Naive B cell (primary cell): ENCODE measurements at regions not wholly inside any gene's neighbourhood (a gene's known extent, or its start where the extent isn't known, plus 50 kb on each side); places are given as distances from the start of the nearest gene placed in this dataset.

Experiments
- ATAC-seq, 2 donors: fragments of 150-1000 bp; cut with Tn5 transposase; 2 replicates each; pipeline ENCODE4 v1.10.0; 2021; ENCODE audit warnings: low read depth in 2 of 2, mild to moderate bottlenecking in 2 of 2, moderate library complexity in 2 of 2
- DNase-seq: peaks from one replicate; pipeline ENCODE4 v3.0.0; 2022
- H3K27ac Mint-ChIP-seq, 6 donors: one replicate each; pipeline ENCODE4 v1.8.0; 2020 to 2022; ENCODE audit warnings: mild to moderate bottlenecking in 6 of 6, mixed read lengths in 6 of 6, moderate library complexity in 5 of 6, inconsistent platforms in 2 of 6
- H3K27me3 Mint-ChIP-seq, 3 donors: one replicate each; pipeline ENCODE4 v1.8.0; 2021 to 2022; ENCODE audit warnings: mixed read lengths in 3 of 3, mild to moderate bottlenecking in 1 of 3
- H3K36me3 Mint-ChIP-seq, 2 donors: one replicate each; pipeline ENCODE4 v1.8.0; 2020 to 2022; ENCODE audit warnings: mixed read lengths in 2 of 2, inconsistent platforms in 1 of 2, mild to moderate bottlenecking in 1 of 2
- H3K4me1 Mint-ChIP-seq, 3 donors: one replicate each; pipeline ENCODE4 v1.8.0; 2020 to 2022; ENCODE audit warnings: mixed read lengths in 3 of 3, inconsistent platforms in 1 of 3, mild to moderate bottlenecking in 1 of 3, moderate library complexity in 1 of 3
- H3K4me3 Mint-ChIP-seq, 8 donors: one replicate each; pipeline ENCODE4 v1.8.0; 2020 to 2022; ENCODE audit warnings: mild to moderate bottlenecking in 8 of 8, mixed read lengths in 8 of 8, moderate library complexity in 8 of 8, inconsistent platforms in 2 of 8
- H3K9me3 Mint-ChIP-seq, 7 donors: one replicate each; pipeline ENCODE4 v1.8.0; 2020 to 2022; ENCODE audit warnings: mixed read lengths in 7 of 7, mild to moderate bottlenecking in 5 of 7, inconsistent platforms in 2 of 7, moderate library complexity in 1 of 7

GRCh38 chr14:76974365-76974764, 54.1 kb downstream of the IRF2BPL start:
- Mint-ChIP-seq H3K4me3 (no peak overlapping the region), H3K4me1 (peaks cover 8 to 24% (median 20%) of the 10 kb centered on the region in 3 donors), H3K27me3 (no peaks in the 10 kb centered on the region), H3K27ac (peak overlapping the region in 5 of 6 donors; percentile 73 to 96 (median 88)), H3K9me3 (no peaks in the 10 kb centered on the region), H3K36me3 (no peaks in the 10 kb centered on the region)
- no peak for DNase-seq
- ATAC-seq, result no peak

GRCh38 chr14:76971549-76971948, 57.0 kb downstream of the IRF2BPL start:
- H3K36me3 Mint-ChIP-seq, result no peaks in the 10 kb centered on the region
- no peak overlapping the region for H3K4me3 Mint-ChIP-seq
- DNase-seq, result no peak
- H3K9me3 Mint-ChIP-seq, result no peaks in the 10 kb centered on the region
- no peak overlapping the region for H3K27ac Mint-ChIP-seq
- no peak for ATAC-seq
- H3K4me1 Mint-ChIP-seq, result peaks cover 3 to 20% (median 5%) of the 10 kb centered on the region in 3 donors
- no peaks in the 10 kb centered on the region for H3K27me3 Mint-ChIP-seq

GRCh38 chr14:76968621-76969063, 59.9 kb downstream of the IRF2BPL start:
- H3K27me3 Mint-ChIP-seq, result no peaks in the 10 kb centered on the region
- no peak overlapping the region for H3K27ac Mint-ChIP-seq
- no peak for DNase-seq
- no peak for ATAC-seq
- H3K36me3 Mint-ChIP-seq, result no peaks in the 10 kb centered on the region
- H3K4me1 Mint-ChIP-seq, result peaks cover 18 to 37% (median 21%) of the 10 kb centered on the region in 3 donors
- no peak overlapping the region for H3K4me3 Mint-ChIP-seq
- H3K9me3 Mint-ChIP-seq, result no peaks in the 10 kb centered on the region

GRCh38 chr14:76967788-76968187, 60.7 kb downstream of the IRF2BPL start:
- DNase-seq, result no peak
- ATAC-seq, result no peak
- peaks cover 25 to 45% (median 30%) of the 10 kb centered on the region in 3 donors for H3K4me1 Mint-ChIP-seq
- no peaks in the 10 kb centered on the region for H3K27me3 Mint-ChIP-seq
- H3K9me3 Mint-ChIP-seq, result no peaks in the 10 kb centered on the region
- peak overlapping the region in 1 of 6 donors; percentile 82 for H3K27ac Mint-ChIP-seq
- H3K4me3 Mint-ChIP-seq, result no peak overlapping the region
- no peaks in the 10 kb centered on the region for H3K36me3 Mint-ChIP-seq

- Mint-ChIP-seq H3K27me3 (no peaks in the 10 kb centered on the region), H3K9me3 (no peaks in the 10 kb centered on the region), H3K36me3 (no peaks in the 10 kb centered on the region), H3K27ac (peak overlapping the region; percentile 50 to 94 (median 80)), H3K4me3 (peak overlapping the region in 1 of 8 donors; percentile 60), H3K4me1 (peaks cover 38 to 70% (median 56%) of the 10 kb centered on the region in 3 donors)
- ATAC-seq (no peak), DNase-seq (no peak)
Measured at GRCh38 chr14:76965232-76965631, 63.3 kb downstream of the IRF2BPL start.

GRCh38 chr14:76964695-76965094, 63.8 kb downstream of the IRF2BPL start:
- no peaks in the 10 kb centered on the region for H3K27me3 Mint-ChIP-seq
- H3K27ac Mint-ChIP-seq, result peak overlapping the region in 5 of 6 donors; percentile 57 to 99 (median 86)
- no peak for DNase-seq
- ATAC-seq, result no peak
- H3K9me3 Mint-ChIP-seq, result no peaks in the 10 kb centered on the region
- no peaks in the 10 kb centered on the region for H3K36me3 Mint-ChIP-seq
- peak overlapping the region in 1 of 8 donors; percentile 6 for H3K4me3 Mint-ChIP-seq
- H3K4me1 Mint-ChIP-seq, result peaks cover 41 to 74% (median 59%) of the 10 kb centered on the region in 3 donors

- H3K4me1 Mint-ChIP-seq, result peaks cover 46 to 69% (median 68%) of the 10 kb centered on the region in 3 donors
- H3K4me3 Mint-ChIP-seq, result peak overlapping the region in 4 of 8 donors; percentile 13 to 92 (median 70)
- DNase-seq (no peak), ATAC-seq (no peak)
- peak overlapping the region; percentile 77 to 100 (median 99) for H3K27ac Mint-ChIP-seq
- no peaks in the 10 kb centered on the region for H3K27me3 Mint-ChIP-seq
- H3K36me3 Mint-ChIP-seq, result no peaks in the 10 kb centered on the region
- no peaks in the 10 kb centered on the region for H3K9me3 Mint-ChIP-seq
Measured at GRCh38 chr14:76963372-76963771, 65.1 kb downstream of the IRF2BPL start.

- no peaks in the 10 kb centered on the region for H3K9me3 Mint-ChIP-seq
- H3K4me1 Mint-ChIP-seq, result peaks cover 52 to 78% (median 69%) of the 10 kb centered on the region in 3 donors
- no peak for DNase-seq
Measured at GRCh38 chr14:76962303-76962660, 66.2 kb downstream of the IRF2BPL start.

GRCh38 chr14:76961631-76962302, 66.7 kb downstream of the IRF2BPL start:
- peak; percentile 99 for DNase-seq
- peak overlapping the region; percentile 62 to 93 (median 89) for H3K4me3 Mint-ChIP-seq

More at GRCh38 chr14:76962303-76962660, 66.2 kb downstream of the IRF2BPL start:
- peak overlapping the region; percentile 99 to 100 (median 99) for H3K27ac Mint-ChIP-seq
- H3K27me3 Mint-ChIP-seq, result no peaks in the 10 kb centered on the region
- no peak for ATAC-seq
- H3K36me3 Mint-ChIP-seq, result no peaks in the 10 kb centered on the region
- H3K4me3 Mint-ChIP-seq, result peak overlapping the region; percentile 62 to 93 (median 89)

GRCh38 chr14:76958980-76959710, 69.4 kb downstream of the IRF2BPL start:
- Mint-ChIP-seq H3K36me3 (no peaks in the 10 kb centered on the region), H3K27me3 (no peaks in the 10 kb centered on the region), H3K4me1 (peaks cover 59 to 88% (median 72%) of the 10 kb centered on the region in 3 donors), H3K9me3 (no peaks in the 10 kb centered on the region), H3K27ac (peak overlapping the region in 5 of 6 donors; percentile 42 to 99 (median 87)), H3K4me3 (peak overlapping the region in 1 of 8 donors; percentile 87)
- no peak for ATAC-seq
- no peak for DNase-seq

More at GRCh38 chr14:76961631-76962302, 66.7 kb downstream of the IRF2BPL start:
- no peaks in the 10 kb centered on the region for H3K27me3 Mint-ChIP-seq
- peak; percentile 93 for ATAC-seq
- no peaks in the 10 kb centered on the region for H3K36me3 Mint-ChIP-seq
- no peaks in the 10 kb centered on the region for H3K9me3 Mint-ChIP-seq
- peaks cover 53 to 83% (median 71%) of the 10 kb centered on the region in 3 donors for H3K4me1 Mint-ChIP-seq
- peak overlapping the region; percentile 99 to 100 (median 99) for H3K27ac Mint-ChIP-seq

- no peaks in the 10 kb centered on the region for H3K9me3 Mint-ChIP-seq
- H3K27me3 Mint-ChIP-seq, result no peaks in the 10 kb centered on the region
- peak overlapping the region; percentile 67 to 99 (median 90) for H3K27ac Mint-ChIP-seq
- no peaks in the 10 kb centered on the region for H3K36me3 Mint-ChIP-seq
- H3K4me3 Mint-ChIP-seq, result peak overlapping the region in 5 of 8 donors; percentile 39 to 92 (median 91)
- DNase-seq (no peak), ATAC-seq (no peak)
- H3K4me1 Mint-ChIP-seq, result peaks cover 57 to 83% (median 70%) of the 10 kb centered on the region in 3 donors
Measured at GRCh38 chr14:76958020-76958979, 70.2 kb downstream of the IRF2BPL start.

GRCh38 chr14:76957224-76957891, 71.2 kb downstream of the IRF2BPL start:
- peak overlapping the region in 7 of 8 donors; percentile 68 to 92 (median 91) for H3K4me3 Mint-ChIP-seq

More at GRCh38 chr14:76957224-76957891, 71.2 kb downstream of the IRF2BPL start:
- Mint-ChIP-seq H3K27ac (peak overlapping the region in 5 of 6 donors; percentile 95 to 100 (median 97)), H3K27me3 (no peaks in the 10 kb centered on the region), H3K36me3 (no peaks in the 10 kb centered on the region), H3K4me1 (peaks cover 48 to 74% (median 62%) of the 10 kb centered on the region in 3 donors), H3K9me3 (no peaks in the 10 kb centered on the region)
- no peak for DNase-seq
- ATAC-seq, result no peak
